ENCODE measurements at regions not wholly inside any gene's neighbourhood (a gene's known extent, or its start where the extent isn't known, plus 50 kb on each side); places are given as distances from the start of the nearest gene placed in this dataset.

DNA sequence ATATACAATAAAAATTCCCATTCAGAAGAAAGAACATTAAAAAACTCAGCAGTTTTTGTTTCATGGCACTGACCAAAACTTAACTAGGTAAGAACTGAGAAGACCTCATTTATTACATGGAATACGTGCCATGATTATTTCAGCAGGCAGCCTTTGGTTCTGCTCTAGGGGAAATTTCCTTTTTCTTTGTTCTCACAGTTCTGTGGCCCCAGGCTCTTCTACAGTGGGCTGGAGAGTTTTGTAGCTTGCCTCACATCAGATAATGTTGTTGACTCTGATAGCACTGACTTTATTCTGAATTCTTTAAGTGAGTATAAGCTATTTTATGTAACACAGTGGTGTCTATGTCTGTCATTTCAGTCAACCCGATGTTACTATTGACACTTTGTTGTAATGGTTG, 844.3 kb downstream of the TBC1D32 start:
- Mint-ChIP-seq H3K4me3 (no peak overlapping the region), H3K27me3 (ENCODE audit: insufficient read depth) (no peaks in the 10 kb centered on the region), H3K27ac (no peak overlapping the region), H3K9me3 (peaks cover 2% of the 10 kb centered on the region), H3K36me3 (ENCODE audit: low read depth) (no peaks in the 10 kb centered on the region), H3K4me1 (ENCODE audit: low read depth) (no peaks in the 10 kb centered on the region)
- TF ChIP-seq, protein P1, sequence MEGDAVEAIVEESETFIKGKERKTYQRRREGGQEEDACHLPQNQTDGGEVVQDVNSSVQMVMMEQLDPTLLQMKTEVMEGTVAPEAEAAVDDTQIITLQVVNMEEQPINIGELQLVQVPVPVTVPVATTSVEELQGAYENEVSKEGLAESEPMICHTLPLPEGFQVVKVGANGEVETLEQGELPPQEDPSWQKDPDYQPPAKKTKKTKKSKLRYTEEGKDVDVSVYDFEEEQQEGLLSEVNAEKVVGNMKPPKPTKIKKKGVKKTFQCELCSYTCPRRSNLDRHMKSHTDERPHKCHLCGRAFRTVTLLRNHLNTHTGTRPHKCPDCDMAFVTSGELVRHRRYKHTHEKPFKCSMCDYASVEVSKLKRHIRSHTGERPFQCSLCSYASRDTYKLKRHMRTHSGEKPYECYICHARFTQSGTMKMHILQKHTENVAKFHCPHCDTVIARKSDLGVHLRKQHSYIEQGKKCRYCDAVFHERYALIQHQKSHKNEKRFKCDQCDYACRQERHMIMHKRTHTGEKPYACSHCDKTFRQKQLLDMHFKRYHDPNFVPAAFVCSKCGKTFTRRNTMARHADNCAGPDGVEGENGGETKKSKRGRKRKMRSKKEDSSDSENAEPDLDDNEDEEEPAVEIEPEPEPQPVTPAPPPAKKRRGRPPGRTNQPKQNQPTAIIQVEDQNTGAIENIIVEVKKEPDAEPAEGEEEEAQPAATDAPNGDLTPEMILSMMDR (IDR thresholded peaks at IDR 0.05): no peak
- DNase-seq: no peak

DNA sequence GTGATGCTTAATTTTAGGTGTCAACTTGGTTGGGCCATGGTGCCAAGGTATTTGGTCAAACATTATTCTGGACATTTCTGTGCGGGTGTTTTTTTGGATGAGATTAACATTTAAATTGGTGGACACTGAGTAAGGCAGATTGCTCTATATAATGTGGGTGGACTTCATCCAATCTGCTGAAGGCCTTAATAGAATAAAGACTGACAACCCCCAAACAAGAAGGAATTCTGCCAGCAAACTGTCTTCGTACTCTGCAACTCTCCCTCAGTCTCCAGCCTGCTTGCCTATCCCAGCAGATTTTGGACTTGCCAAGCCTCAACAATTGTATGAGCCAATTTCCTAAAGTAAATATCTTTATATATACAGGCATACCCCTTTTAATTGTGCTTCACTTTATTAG, 850.1 kb downstream of the TBC1D32 start:
- Mint-ChIP-seq H3K4me3 (no peak overlapping the region), H3K4me1 (ENCODE audit: low read depth) (no peaks in the 10 kb centered on the region), H3K9me3 (peaks cover 29% of the 10 kb centered on the region), H3K27me3 (ENCODE audit: insufficient read depth) (no peaks in the 10 kb centered on the region), H3K27ac (no peak overlapping the region), H3K36me3 (ENCODE audit: low read depth) (no peaks in the 10 kb centered on the region)
- TF ChIP-seq, protein P1 (IDR thresholded peaks at IDR 0.05): no peak
- no peak for DNase-seq

DNA sequence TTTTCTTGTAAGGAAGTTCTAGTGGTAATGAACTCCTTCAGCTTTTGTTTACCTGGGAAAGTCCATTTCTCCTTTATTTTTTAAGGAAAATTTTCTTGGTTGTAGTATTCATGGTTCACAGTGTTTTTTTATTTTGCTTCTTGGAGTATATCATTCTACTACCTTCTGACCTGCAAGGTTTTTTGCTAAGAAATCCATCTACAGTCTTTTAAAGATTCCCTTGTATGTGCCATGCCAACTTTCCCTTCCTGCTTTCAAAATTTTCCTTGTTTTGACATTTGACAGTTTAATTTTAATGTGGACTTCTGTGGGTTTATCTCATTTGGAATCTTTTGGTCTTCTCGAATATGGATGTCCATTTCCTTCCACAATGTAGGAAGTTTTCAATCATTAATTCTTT, 855.6 kb downstream of the TBC1D32 start:
- Mint-ChIP-seq H3K9me3 (peaks cover 46% of the 10 kb centered on the region), H3K36me3 (ENCODE audit: low read depth) (no peaks in the 10 kb centered on the region), H3K27ac (no peak overlapping the region), H3K4me3 (no peak overlapping the region), H3K4me1 (ENCODE audit: low read depth) (no peaks in the 10 kb centered on the region), H3K27me3 (ENCODE audit: insufficient read depth) (no peaks in the 10 kb centered on the region)
- DNase-seq: no peak
- TF ChIP-seq, protein P1 (IDR thresholded peaks at IDR 0.05): no peak

DNA sequence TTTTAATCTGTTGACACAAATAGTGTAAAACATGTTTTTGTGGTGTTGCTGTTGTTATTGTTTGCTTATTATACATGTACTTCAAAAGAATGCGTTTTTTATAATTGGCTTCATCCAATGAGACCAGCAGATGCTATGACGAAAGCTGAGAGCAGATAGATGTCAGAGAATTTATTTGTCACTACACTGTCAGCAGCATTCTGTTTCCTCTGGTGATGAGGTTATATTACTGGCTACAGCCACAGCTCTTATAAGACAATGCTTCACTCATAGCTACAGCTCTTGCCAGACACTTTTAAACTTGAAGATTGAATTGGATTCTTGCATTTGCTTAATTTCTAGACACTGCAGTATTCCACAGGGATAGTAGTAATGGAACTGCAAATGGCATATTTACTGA, 860.5 kb downstream of the TBC1D32 start:
- TF ChIP-seq, protein P1 (IDR thresholded peaks at IDR 0.05): no peak
- no peaks in the 10 kb centered on the region for H3K36me3 Mint-ChIP-seq (ENCODE audit: low read depth)
- no peak overlapping the region for H3K4me3 Mint-ChIP-seq
- H3K27ac Mint-ChIP-seq: no peak overlapping the region
- H3K9me3 Mint-ChIP-seq: peaks cover 27% of the 10 kb centered on the region
- no peaks in the 10 kb centered on the region for H3K4me1 Mint-ChIP-seq (ENCODE audit: low read depth)
- H3K27me3 Mint-ChIP-seq (ENCODE audit: insufficient read depth): no peaks in the 10 kb centered on the region
- no peak for DNase-seq

DNA sequence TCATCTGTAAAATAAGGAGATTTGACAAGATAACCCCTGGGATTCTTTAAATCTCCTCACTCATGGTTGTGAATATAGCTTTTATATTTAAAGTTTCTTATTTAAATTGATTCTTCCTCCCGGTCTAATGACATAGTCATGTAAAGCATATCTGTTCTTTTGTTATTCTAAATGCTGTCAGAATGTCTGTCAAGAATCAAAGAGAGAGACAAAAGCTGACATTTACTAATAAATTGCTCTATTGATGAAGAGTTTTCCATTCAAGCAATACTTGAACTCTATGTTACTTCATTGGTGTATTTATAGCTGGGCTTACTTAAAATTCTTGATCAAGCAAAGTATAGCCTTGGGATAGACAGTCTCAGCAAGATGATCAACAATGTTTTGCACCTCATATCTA, 865.8 kb downstream of the TBC1D32 start:
- no peak overlapping the region for H3K4me3 Mint-ChIP-seq
- H3K27ac Mint-ChIP-seq: no peak overlapping the region
- peaks cover 25% of the 10 kb centered on the region for H3K9me3 Mint-ChIP-seq
- TF ChIP-seq, protein P1 (IDR thresholded peaks at IDR 0.05): no peak
- H3K36me3 Mint-ChIP-seq (ENCODE audit: low read depth): no peaks in the 10 kb centered on the region; the same call in 1 of the 2 replicates
- H3K27me3 Mint-ChIP-seq (ENCODE audit: insufficient read depth): no peaks in the 10 kb centered on the region
- no peaks in the 10 kb centered on the region for H3K4me1 Mint-ChIP-seq (ENCODE audit: low read depth)
- no peak for DNase-seq

DNA sequence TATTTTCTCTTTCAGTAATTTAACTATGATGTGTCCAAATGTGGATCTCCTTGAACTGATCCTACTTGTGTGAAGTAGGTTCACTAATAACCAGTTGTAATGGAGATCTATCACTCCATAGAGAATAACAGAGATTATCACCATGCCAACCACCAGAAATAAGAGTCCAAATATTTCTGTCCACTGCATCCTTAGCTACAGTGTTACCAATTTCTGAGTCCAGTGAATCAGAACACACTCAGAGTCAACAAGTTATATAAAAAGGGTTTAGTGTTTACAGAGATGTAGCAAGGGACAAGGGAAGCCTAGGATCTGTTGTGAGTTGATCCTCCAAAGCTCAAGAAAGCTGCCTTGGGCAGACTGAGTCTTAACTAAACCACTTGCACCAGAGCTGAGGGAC, 882.8 kb downstream of the TBC1D32 start:
- Mint-ChIP-seq H3K4me1 (ENCODE audit: low read depth) (no peaks in the 10 kb centered on the region), H3K27me3 (ENCODE audit: insufficient read depth) (no peaks in the 10 kb centered on the region), H3K36me3 (ENCODE audit: low read depth) (no peaks in the 10 kb centered on the region), H3K9me3 (peaks cover 25% of the 10 kb centered on the region), H3K4me3 (no peak overlapping the region), H3K27ac (no peak overlapping the region)
- DNase-seq: no peak
- TF ChIP-seq, protein P1 (IDR thresholded peaks at IDR 0.05): no peak

Data from HFFc6 (cell line).